Body of pancreas (tissue), 4 donors: ENCODE measurements at regions not wholly inside any gene's neighbourhood (a gene's known extent, or its start where the extent isn't known, plus 50 kb on each side); places are given as distances from the start of the nearest gene placed in this dataset.

ENCODE experiments used
- ATAC-seq: fragments of 150-250 bp; one replicate; pipeline ENCODE4 v1.9.1; 2016
- DNase-seq, 4 donors: peaks; one replicate each; pipeline ENCODE4 v3.0.0-alpha.2; 2019
- H3K27ac ChIP-seq, 4 donors: fragments of 200-600 bp; sonication (generic); 1 replicate in 3 of 4; 2 replicates in 1 of 4; pipeline versions ENCODE4 v1.5.1 to v1.6.1; 2016 to 2019; ENCODE audit warnings: mild to moderate bottlenecking in 1 of 4, mixed read lengths in 1 of 4, moderate library complexity in 1 of 4
- H3K27me3 ChIP-seq, 2 donors: fragments of 200-600 bp; sonication (generic); one replicate each; pipeline ENCODE4 v1.6.0; 2016; ENCODE audit warnings: mild to moderate bottlenecking in 1 of 2
- H3K36me3 ChIP-seq, 2 donors: fragments of 200-600 bp; sonication (generic); replicated peaks in 1 of 2; 2 replicates each; pipeline ENCODE4 v1.5.1; 2016; ENCODE audit warnings: low read depth in 2 of 2; ENCODE audit not compliant: insufficient read depth in 1 of 2
- H3K4me1 ChIP-seq: fragments of 200-600 bp; sonication (generic); one replicate; pipeline ENCODE4 v1.6.0; 2016
- H3K4me3 ChIP-seq, 2 donors: fragments of 200-600 bp; sonication (generic); 1 replicate in 1 of 2; 2 replicates in 1 of 2; pipeline ENCODE4 v1.5.1; 2016 to 2019
- H3K9me3 ChIP-seq, 3 donors: fragments of 200-600 bp; sonication (generic); 1 replicate in 2 of 3; 2 replicates in 1 of 3; pipeline ENCODE4 v1.5.1; 2016
- POLR2A ChIP-seq, 3 donors: fragments of 450-650 bp; IDR thresholded peaks; one replicate each; pipeline ENCODE4 v1.6.1; 2016; ENCODE audit warnings: antibody characterized with exemption in 3 of 3, mild to moderate bottlenecking in 2 of 3
- WGBS, 2 donors: methylation state at CpG; one replicate each; pipeline ENCODE4 v1.1.5; 2017; 5-methylcytosine and 5-hydroxymethylcytosine counted together
- intact Hi-C: fragments of 100-400 bp; cut with DNase I; formaldehyde crosslinking; loops from one replicate; pipeline ENCODE4 v1.15.1; 2023
- TF ChIP-seq, protein P1 (sequence below), 7 experiments: fragments of 450-650 bp in 4 of 7; fragments of 200-600 bp in 3 of 7; sonication (generic) in 3 of 7; IDR thresholded peaks; one replicate each; pipeline ENCODE4 v1.5.1; 2016 to 2019; ENCODE audit warnings: antibody characterized with exemption in 7 of 7

DNA sequence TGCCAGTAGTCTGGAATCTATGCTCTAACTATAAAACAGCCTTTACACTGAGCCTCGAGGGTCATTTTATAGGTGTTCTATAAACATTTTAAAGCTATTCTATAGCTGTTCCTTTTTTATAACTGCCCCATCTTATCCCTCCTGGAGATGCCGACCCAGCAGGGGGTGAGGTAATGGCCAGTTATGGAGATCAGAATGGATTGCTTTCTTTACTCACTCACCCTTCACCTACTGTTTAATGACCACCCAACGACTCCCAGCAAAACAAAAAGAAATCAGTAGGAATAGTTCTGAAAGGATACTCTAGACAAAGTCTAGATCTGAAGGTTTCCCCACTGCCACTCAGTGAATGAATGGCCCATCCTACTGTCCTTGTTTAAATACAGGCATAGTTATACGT is 1113.1 kb downstream of the FAT4 start:
- 42 to 57% methylated on average over 4 of the region's 4 CpGs for WGBS, 2 donors
- ATAC-seq: no peak
- TF ChIP-seq POLR2A (IDR thresholded peaks at IDR 0.05): no peak
- TF ChIP-seq, protein P1, sequence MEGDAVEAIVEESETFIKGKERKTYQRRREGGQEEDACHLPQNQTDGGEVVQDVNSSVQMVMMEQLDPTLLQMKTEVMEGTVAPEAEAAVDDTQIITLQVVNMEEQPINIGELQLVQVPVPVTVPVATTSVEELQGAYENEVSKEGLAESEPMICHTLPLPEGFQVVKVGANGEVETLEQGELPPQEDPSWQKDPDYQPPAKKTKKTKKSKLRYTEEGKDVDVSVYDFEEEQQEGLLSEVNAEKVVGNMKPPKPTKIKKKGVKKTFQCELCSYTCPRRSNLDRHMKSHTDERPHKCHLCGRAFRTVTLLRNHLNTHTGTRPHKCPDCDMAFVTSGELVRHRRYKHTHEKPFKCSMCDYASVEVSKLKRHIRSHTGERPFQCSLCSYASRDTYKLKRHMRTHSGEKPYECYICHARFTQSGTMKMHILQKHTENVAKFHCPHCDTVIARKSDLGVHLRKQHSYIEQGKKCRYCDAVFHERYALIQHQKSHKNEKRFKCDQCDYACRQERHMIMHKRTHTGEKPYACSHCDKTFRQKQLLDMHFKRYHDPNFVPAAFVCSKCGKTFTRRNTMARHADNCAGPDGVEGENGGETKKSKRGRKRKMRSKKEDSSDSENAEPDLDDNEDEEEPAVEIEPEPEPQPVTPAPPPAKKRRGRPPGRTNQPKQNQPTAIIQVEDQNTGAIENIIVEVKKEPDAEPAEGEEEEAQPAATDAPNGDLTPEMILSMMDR (IDR thresholded peaks at IDR 0.05): no peak

DNA sequence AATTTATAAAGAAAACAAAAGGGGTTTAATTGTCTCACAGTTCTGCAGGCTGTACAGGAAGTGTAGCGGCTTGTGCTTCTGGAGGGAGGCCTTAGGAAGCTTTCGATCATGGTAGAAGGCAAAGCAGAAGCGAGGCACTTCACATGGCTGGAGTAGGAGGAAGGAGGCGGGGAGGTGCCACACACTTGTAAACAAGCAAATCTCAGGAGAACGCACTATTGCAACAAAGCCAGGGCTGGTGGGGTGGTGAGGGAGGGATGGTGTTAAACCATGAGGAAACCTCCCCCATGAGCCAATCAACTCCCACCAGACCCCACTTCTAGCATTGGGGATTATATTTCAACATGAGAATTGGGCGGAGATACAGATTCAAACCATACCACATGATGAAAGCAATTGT is 1116.3 kb downstream of the FAT4 start:
- ATAC-seq: no peak
- Histone ChIP-seq H3K9me3 (no peaks in the 10 kb centered on the region), H3K27me3 (no peaks in the 10 kb centered on the region), H3K4me3 (no peak overlapping the region), H3K27ac (no peak overlapping the region), H3K4me1 (no peaks in the 10 kb centered on the region), H3K36me3 (no peaks in the 10 kb centered on the region)
- intact Hi-C loops: no loop called here
- WGBS, 2 donors: 71 to 81% methylated on average over 6 of the region's 6 CpGs
- no peak for DNase-seq
- TF ChIP-seq POLR2A (IDR thresholded peaks at IDR 0.05): no peak
- TF ChIP-seq, protein P1 (IDR thresholded peaks at IDR 0.05): no peak

More for the DNA sequence above, 1113.1 kb downstream of the FAT4 start:
- no peak overlapping the region for H3K4me3 ChIP-seq
- no peak for DNase-seq
- H3K9me3 ChIP-seq: no peaks in the 10 kb centered on the region
- H3K4me1 ChIP-seq: no peaks in the 10 kb centered on the region
- no peaks in the 10 kb centered on the region for H3K36me3 ChIP-seq
- H3K27me3 ChIP-seq: no peaks in the 10 kb centered on the region
- H3K27ac ChIP-seq: no peak overlapping the region
- intact Hi-C loops: no loop called here

DNA sequence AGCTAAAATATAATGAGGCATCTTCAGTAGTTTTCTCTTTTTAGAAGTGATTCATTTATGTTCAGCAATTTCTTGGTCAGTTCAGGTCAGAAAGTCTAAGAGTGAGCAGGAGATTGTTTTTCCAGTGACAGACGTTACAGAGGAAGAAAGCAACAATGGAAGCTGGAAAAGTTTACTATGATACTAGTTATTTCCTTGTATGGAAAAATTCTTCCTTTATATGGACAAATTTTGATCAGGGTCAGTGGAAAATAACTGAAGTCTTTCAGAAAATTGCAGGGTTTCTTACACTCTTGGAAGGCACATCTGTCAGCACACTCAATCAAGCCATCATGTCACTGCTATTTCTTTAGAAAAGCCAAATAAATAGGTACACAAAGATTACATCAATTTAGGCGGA is 1120.7 kb downstream of the FAT4 start:
- 38 to 46% methylated on average over 2 of the region's 2 CpGs for WGBS, 2 donors
- H3K27me3 ChIP-seq: no peaks in the 10 kb centered on the region
- TF ChIP-seq POLR2A (IDR thresholded peaks at IDR 0.05): no peak
- TF ChIP-seq, protein P1 (IDR thresholded peaks at IDR 0.05): no peak

DNA sequence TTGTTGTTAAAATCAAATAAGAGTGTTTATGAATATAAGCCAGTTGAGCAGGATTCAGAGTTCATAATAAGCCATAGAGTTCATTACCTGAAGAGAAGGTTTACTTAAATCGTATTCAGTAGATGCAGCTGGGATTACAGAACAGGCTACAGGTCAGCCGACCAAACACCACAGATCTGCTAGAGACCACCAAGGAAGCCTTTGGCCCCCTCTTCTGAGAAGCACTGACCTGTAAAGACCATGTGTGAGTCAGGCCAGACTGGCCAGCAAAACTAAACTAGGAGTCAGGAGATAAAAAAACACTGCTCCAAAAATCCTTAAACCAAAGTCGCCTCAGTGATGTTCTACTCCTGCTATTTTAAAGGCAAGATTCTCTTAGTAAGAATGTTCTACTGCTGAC is 1125.5 kb downstream of the FAT4 start:
- H3K27me3 ChIP-seq: no peaks in the 10 kb centered on the region
- H3K27ac ChIP-seq: no peak overlapping the region
- DNase-seq: no peak
- WGBS, 2 donors: 53 to 55% methylated on average over 3 of the region's 3 CpGs
- H3K36me3 ChIP-seq: no peaks in the 10 kb centered on the region
- no peaks in the 10 kb centered on the region for H3K4me1 ChIP-seq
- no peak for ATAC-seq
- TF ChIP-seq, protein P1 (IDR thresholded peaks at IDR 0.05): no peak
- no peak for TF ChIP-seq POLR2A (IDR thresholded peaks at IDR 0.05)
- intact Hi-C loops: no loop called here
- no peaks in the 10 kb centered on the region for H3K9me3 ChIP-seq
- no peak overlapping the region for H3K4me3 ChIP-seq

More for the DNA sequence above, 1120.7 kb downstream of the FAT4 start:
- intact Hi-C loops: no loop called here
- ATAC-seq (no peak), DNase-seq (no peak)
- Histone ChIP-seq H3K27ac (no peak overlapping the region), H3K4me3 (no peak overlapping the region), H3K4me1 (no peaks in the 10 kb centered on the region), H3K36me3 (no peaks in the 10 kb centered on the region), H3K9me3 (no peaks in the 10 kb centered on the region)

DNA sequence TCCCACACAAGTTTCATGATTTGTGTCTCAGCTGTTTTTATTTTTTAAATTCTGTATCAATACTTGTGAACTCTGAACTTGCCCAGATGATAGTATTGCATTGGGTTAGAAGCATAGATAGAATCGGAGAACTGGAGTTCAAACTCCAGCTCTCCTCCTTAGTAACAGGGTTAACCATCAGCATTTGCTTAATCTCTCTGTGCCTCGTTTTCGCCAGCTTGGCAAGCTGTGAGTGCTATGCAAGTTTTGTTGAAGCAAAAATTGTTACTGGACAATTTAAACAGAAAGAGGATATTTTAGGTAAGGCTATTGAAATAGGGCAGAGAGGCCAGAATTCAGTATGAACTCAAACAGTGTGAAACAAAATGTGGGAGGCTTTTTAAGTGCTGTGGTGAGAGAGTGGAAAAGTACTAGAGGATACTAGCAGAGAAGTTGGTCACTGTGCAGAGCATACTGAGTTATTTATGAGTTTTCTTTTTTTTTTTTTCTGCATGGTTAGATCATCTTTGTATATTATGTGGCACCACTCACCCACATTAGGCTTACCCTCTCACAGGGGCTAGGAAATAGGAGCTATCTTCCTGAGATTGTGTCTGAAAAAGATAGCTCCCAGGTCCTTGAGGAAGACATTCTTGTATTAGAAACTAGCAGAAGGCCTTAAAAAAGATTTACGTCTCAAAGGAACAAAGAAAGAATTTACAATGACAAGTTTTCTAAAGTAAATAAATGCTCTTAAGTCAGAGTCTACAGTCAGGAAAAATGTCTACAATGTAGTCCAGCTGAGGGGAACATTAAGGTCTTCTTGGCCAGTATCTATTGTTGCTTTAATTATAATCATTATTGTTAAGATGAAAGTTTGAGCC is 1126.6 kb downstream of the FAT4 start:
- DNase-seq (no peak), ATAC-seq (no peak)
- WGBS, 2 donors: 47 to 58% methylated on average over 4 of the region's 4 CpGs
- Histone ChIP-seq H3K9me3 (no peaks in the 10 kb centered on the region), H3K4me1 (no peaks in the 10 kb centered on the region), H3K4me3 (no peak overlapping the region), H3K36me3 (no peaks in the 10 kb centered on the region), H3K27ac (no peak overlapping the region), H3K27me3 (no peaks in the 10 kb centered on the region)
- intact Hi-C loops: no loop called here
- TF ChIP-seq, protein P1 (IDR thresholded peaks at IDR 0.05): no peak
- TF ChIP-seq POLR2A (IDR thresholded peaks at IDR 0.05): no peak
